Omental fat pad (tissue), 3 donors: ENCODE measurements at regions not wholly inside any gene's neighbourhood (a gene's known extent, or its start where the extent isn't known, plus 50 kb on each side); places are given as distances from the start of the nearest gene placed in this dataset.

Experiments
- ATAC-seq: fragments of 150-250 bp; one replicate; pipeline ENCODE4 v1.9.1; 2016; ENCODE audit warnings: mild to moderate bottlenecking, moderate library complexity; ENCODE audit not compliant: low FRiP score
- DNase-seq: peaks from one replicate; pipeline ENCODE4 v3.0.0-alpha.2; 2019; ENCODE audit warnings: low spot score
- CTCF ChIP-seq, 3 donors: fragments of 450-650 bp; IDR thresholded peaks; one replicate each; pipeline ENCODE4 v1.5.1; 2016 to 2017; ENCODE audit warnings: antibody characterized with exemption in 3 of 3, mild to moderate bottlenecking in 3 of 3, moderate library complexity in 2 of 3

GRCh38 chr3:89845053-89845452, 737.6 kb downstream of the EPHA3 start:
- no peak for ATAC-seq
- TF ChIP-seq CTCF (IDR thresholded peaks at IDR 0.05) = no peak

GRCh38 chr3:89847955-89848354, 740.5 kb downstream of the EPHA3 start:
- ATAC-seq = no peak

More at GRCh38 chr3:89845053-89845452, 737.6 kb downstream of the EPHA3 start:
- DNase-seq = no peak

GRCh38 chr3:89851974-89852621, 744.7 kb downstream of the EPHA3 start:
- DNase-seq (no peak), ATAC-seq (no peak)
- TF ChIP-seq CTCF (IDR thresholded peaks at IDR 0.05) = no peak

More at GRCh38 chr3:89847955-89848354, 740.5 kb downstream of the EPHA3 start:
- no peak for DNase-seq
- no peak for TF ChIP-seq CTCF (IDR thresholded peaks at IDR 0.05)

GRCh38 chr3:89859757-89860156, 752.3 kb downstream of the EPHA3 start:
- no peak for TF ChIP-seq CTCF (IDR thresholded peaks at IDR 0.05)
- DNase-seq = no peak
- no peak for ATAC-seq

GRCh38 chr3:89867286-89867685, 759.9 kb downstream of the EPHA3 start:
- no peak for ATAC-seq
- no peak for DNase-seq
- no peak for TF ChIP-seq CTCF (IDR thresholded peaks at IDR 0.05)

- DNase-seq (no peak), ATAC-seq (no peak)
- no peak for TF ChIP-seq CTCF (IDR thresholded peaks at IDR 0.05)
Observed at GRCh38 chr3:89876116-89876515, 768.7 kb downstream of the EPHA3 start.

GRCh38 chr3:89877230-89877629, 769.8 kb downstream of the EPHA3 start:
- no peak for TF ChIP-seq CTCF (IDR thresholded peaks at IDR 0.05)
- ATAC-seq = no peak
- no peak for DNase-seq
